Fibroblast of lung (primary cell): ENCODE measurements at regions not wholly inside any gene's neighbourhood (a gene's known extent, or its start where the extent isn't known, plus 50 kb on each side); places are given as distances from the start of the nearest gene placed in this dataset.

ENCODE experiments used
- CTCF ChIP-seq, 2 donors: IDR thresholded peaks in 1 of 2; conservative IDR thresholded peaks in 1 of 2; 1 replicate in 1 of 2; 2 replicates in 1 of 2; pipeline ENCODE4 v1.5.1; 2011 to 2012; ENCODE audit warnings: low read length in 2 of 2, control low read depth in 1 of 2, inconsistent platforms in 1 of 2, low read depth in 1 of 2, mild to moderate bottlenecking in 1 of 2
- EZH2 ChIP-seq: IDR thresholded peaks from 2 replicates; pipeline ENCODE4 v1.5.1; 2012; ENCODE audit warnings: low read length, control low read depth, mild to moderate bottlenecking; ENCODE audit errors: missing control alignments

GRCh38 chrX:912677-913076 is 282.1 kb downstream of the SHOX start:
- TF ChIP-seq CTCF (conservative IDR thresholded peaks at IDR 0.05 in 1 of 2, IDR thresholded peaks at IDR 0.05 in 1 of 2; ENCODE audit: low read depth in 1 of 2, low read length in 2 of 2) (no peak), EZH2 (no peak)
